SK-N-SH treated with all-trans-retinoic acid at 6 μM for 48 hours (cell line): ENCODE measurements at regions not wholly inside any gene's neighbourhood (a gene's known extent, or its start where the extent isn't known, plus 50 kb on each side); places are given as distances from the start of the nearest gene placed in this dataset.

ENCODE experiments used
- ATAC-seq: fragments of 200-7000 bp; cut with Tn5 transposase; 3 replicates; pipeline ENCODE4 v1.9.1; 2020; ENCODE audit warnings: mild to moderate bottlenecking, moderate library complexity
- ARNTL ChIP-seq: fragments of 450-650 bp; formaldehyde crosslinking; IDR thresholded peaks from 2 replicates; pipeline ENCODE4 v1.5.0; 2020; ENCODE audit warnings: low read depth, mild to moderate bottlenecking, moderate library complexity, borderline replicate concordance
- BACH2 ChIP-seq: fragments of 250-450 bp; sonication (Bioruptor Pico); IDR thresholded peaks from 2 replicates; pipeline ENCODE4 v1.9.0; 2021; ENCODE audit warnings: mild to moderate bottlenecking, borderline replicate concordance
- CREB5 ChIP-seq: fragments of 250-450 bp; sonication (Bioruptor Pico); IDR thresholded peaks from 2 replicates; pipeline ENCODE4 v1.5.1; 2020; ENCODE audit warnings: low read depth, mild to moderate bottlenecking, moderate library complexity
- CSDC2 ChIP-seq: fragments of 250-450 bp; sonication (Bioruptor Pico); IDR thresholded peaks from 2 replicates; pipeline ENCODE4 v1.5.0; 2020; ENCODE audit warnings: mild to moderate bottlenecking, moderate library complexity
- ESRRG ChIP-seq: fragments of 250-450 bp; sonication (Bioruptor Pico); IDR thresholded peaks from 2 replicates; pipeline ENCODE4 v1.6.1; 2021; ENCODE audit warnings: mild to moderate bottlenecking
- GLIS3 ChIP-seq: fragments of 250-450 bp; sonication (Bioruptor Pico); IDR thresholded peaks from 2 replicates; pipeline ENCODE4 v1.5.0; 2020; ENCODE audit warnings: mild to moderate bottlenecking, moderate library complexity
- ISL1 ChIP-seq: fragments of 250-450 bp; sonication (Bioruptor Pico); IDR thresholded peaks from 2 replicates; pipeline ENCODE4 v2.1.2; 2022; ENCODE audit warnings: mild to moderate bottlenecking, moderate library complexity
- PPARA ChIP-seq: fragments of 250-450 bp; sonication (Bioruptor Pico); IDR thresholded peaks from 2 replicates; pipeline ENCODE4 v1.5.0; 2020; ENCODE audit warnings: mild to moderate bottlenecking, borderline replicate concordance
- SNAI2 ChIP-seq: fragments of 250-450 bp; sonication (Bioruptor Pico); IDR thresholded peaks from 2 replicates; pipeline ENCODE4 v1.5.0; 2020; ENCODE audit warnings: mild to moderate bottlenecking, moderate library complexity
- TCF4 ChIP-seq: fragments of 250-450 bp; sonication (Bioruptor Pico); IDR thresholded peaks from 2 replicates; pipeline ENCODE4 v1.8.0; 2021; ENCODE audit warnings: mild to moderate bottlenecking, moderate library complexity, borderline replicate concordance
- TOX ChIP-seq: fragments of 250-450 bp; sonication (Bioruptor Pico); IDR thresholded peaks from 2 replicates; pipeline ENCODE4 v1.8.0; 2021; ENCODE audit warnings: mild to moderate bottlenecking, moderate library complexity, borderline replicate concordance
- TSHZ2 ChIP-seq: fragments of 250-450 bp; sonication (Bioruptor Pico); IDR thresholded peaks from 2 replicates; pipeline ENCODE4 v1.5.0; 2020; ENCODE audit warnings: mild to moderate bottlenecking, moderate library complexity
- ZC3H10 ChIP-seq: fragments of 250-450 bp; sonication (Bioruptor Pico); IDR thresholded peaks from 2 replicates; pipeline ENCODE4 v1.5.1; 2021; ENCODE audit warnings: mild to moderate bottlenecking, moderate library complexity
- ZFP3 ChIP-seq: fragments of 250-450 bp; sonication (Bioruptor Pico); IDR thresholded peaks from 2 replicates; pipeline ENCODE4 v1.5.0; 2020; ENCODE audit warnings: mild to moderate bottlenecking, moderate library complexity
- ZFP30 ChIP-seq: fragments of 450-650 bp; formaldehyde crosslinking; IDR thresholded peaks from 2 replicates; pipeline ENCODE4 v1.5.0; 2022; ENCODE audit warnings: mild to moderate bottlenecking, moderate library complexity
- ZNF565 ChIP-seq: fragments of 450-650 bp; formaldehyde crosslinking; conservative IDR thresholded peaks from 2 replicates; pipeline ENCODE4 v1.5.0; 2020; ENCODE audit warnings: low read depth, mild to moderate bottlenecking, moderate library complexity
- ZNF70 ChIP-seq: fragments of 450-650 bp; formaldehyde crosslinking; IDR thresholded peaks from 2 replicates; pipeline ENCODE4 v1.5.0; 2020; ENCODE audit warnings: mild to moderate bottlenecking, moderate library complexity
- ZNF8 ChIP-seq: fragments of 450-650 bp; formaldehyde crosslinking; IDR thresholded peaks from 2 replicates; pipeline ENCODE4 v1.5.0; 2020; ENCODE audit warnings: mild to moderate bottlenecking, moderate library complexity
- TF ChIP-seq, protein P1 (sequence below): fragments of 250-450 bp; sonication (Bioruptor Pico); IDR thresholded peaks from 2 replicates; pipeline ENCODE4 v1.5.1; 2021; ENCODE audit warnings: mild to moderate bottlenecking, moderate library complexity
- TF ChIP-seq, protein P2 (sequence below): fragments of 250-450 bp; sonication (Bioruptor Pico); IDR thresholded peaks from 2 replicates; pipeline ENCODE4 v1.8.0; 2020; ENCODE audit warnings: mild to moderate bottlenecking, moderate library complexity, borderline replicate concordance
- TF ChIP-seq, protein P3 (sequence below): fragments of 250-450 bp; sonication (Bioruptor Pico); IDR thresholded peaks from 2 replicates; pipeline ENCODE4 v1.8.0; 2021; ENCODE audit warnings: low read depth, mild to moderate bottlenecking, moderate library complexity, borderline replicate concordance

DNA sequence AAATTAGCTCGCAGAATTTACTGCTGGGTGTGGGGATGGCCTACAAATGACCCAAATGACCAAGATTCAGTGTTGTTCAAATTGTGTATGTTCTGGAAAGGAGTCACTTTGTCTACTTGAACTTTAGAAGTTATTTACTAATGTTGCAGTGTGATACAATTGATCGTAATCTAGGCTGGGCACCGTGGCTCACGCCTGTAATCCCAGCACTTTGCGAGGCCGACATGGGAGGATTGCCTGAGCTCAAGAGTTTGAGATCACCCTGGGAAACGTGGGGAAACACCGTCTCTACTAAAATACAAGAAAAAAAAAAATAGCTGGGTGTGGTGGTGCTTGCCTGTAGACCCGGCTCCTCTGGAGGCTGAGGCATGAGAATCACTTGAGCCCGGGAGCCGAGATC, 57.6 kb upstream of the TMPRSS2 start:
- ATAC-seq: no peak
- no peak for TF ChIP-seq ZNF565 (CRISPR knock-in tag)
- TF ChIP-seq, protein P1, sequence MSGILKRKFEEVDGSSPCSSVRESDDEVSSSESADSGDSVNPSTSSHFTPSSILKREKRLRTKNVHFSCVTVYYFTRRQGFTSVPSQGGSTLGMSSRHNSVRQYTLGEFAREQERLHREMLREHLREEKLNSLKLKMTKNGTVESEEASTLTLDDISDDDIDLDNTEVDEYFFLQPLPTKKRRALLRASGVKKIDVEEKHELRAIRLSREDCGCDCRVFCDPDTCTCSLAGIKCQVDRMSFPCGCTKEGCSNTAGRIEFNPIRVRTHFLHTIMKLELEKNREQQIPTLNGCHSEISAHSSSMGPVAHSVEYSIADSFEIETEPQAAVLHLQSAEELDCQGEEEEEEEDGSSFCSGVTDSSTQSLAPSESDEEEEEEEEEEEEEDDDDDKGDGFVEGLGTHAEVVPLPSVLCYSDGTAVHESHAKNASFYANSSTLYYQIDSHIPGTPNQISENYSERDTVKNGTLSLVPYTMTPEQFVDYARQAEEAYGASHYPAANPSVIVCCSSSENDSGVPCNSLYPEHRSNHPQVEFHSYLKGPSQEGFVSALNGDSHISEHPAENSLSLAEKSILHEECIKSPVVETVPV (CRISPR knock-in tag): no peak
- no peak for TF ChIP-seq CSDC2 (CRISPR knock-in tag)
- no peak for TF ChIP-seq ZFP30 (CRISPR knock-in tag)
- TF ChIP-seq ESRRG (CRISPR knock-in tag): no peak
- no peak for TF ChIP-seq ZNF70 (CRISPR knock-in tag)
- no peak for TF ChIP-seq ZC3H10 (CRISPR knock-in tag)
- TF ChIP-seq BACH2 (CRISPR knock-in tag): no peak
- TF ChIP-seq ZNF8 (CRISPR knock-in tag): no peak
- no peak for TF ChIP-seq ARNTL (CRISPR knock-in tag)

GRCh38 chr21:41564871-41565274, 56.9 kb upstream of the TMPRSS2 start:
- no peak for TF ChIP-seq TCF4 (CRISPR knock-in tag)
- TF ChIP-seq TSHZ2 (CRISPR knock-in tag): no peak
- TF ChIP-seq ZNF8 (CRISPR knock-in tag): no peak
- no peak for TF ChIP-seq ESRRG (CRISPR knock-in tag)
- TF ChIP-seq BACH2 (CRISPR knock-in tag): no peak
- no peak for TF ChIP-seq ZFP3 (CRISPR knock-in tag)
- TF ChIP-seq ZNF565 (CRISPR knock-in tag): no peak
- TF ChIP-seq GLIS3 (CRISPR knock-in tag): no peak
- no peak for TF ChIP-seq TOX (CRISPR knock-in tag)
- no peak for TF ChIP-seq ZNF70 (CRISPR knock-in tag)
- TF ChIP-seq ZFP30 (CRISPR knock-in tag): no peak
- no peak for TF ChIP-seq ISL1 (CRISPR knock-in tag)
- TF ChIP-seq SNAI2 (CRISPR knock-in tag): no peak
- TF ChIP-seq, protein P2, sequence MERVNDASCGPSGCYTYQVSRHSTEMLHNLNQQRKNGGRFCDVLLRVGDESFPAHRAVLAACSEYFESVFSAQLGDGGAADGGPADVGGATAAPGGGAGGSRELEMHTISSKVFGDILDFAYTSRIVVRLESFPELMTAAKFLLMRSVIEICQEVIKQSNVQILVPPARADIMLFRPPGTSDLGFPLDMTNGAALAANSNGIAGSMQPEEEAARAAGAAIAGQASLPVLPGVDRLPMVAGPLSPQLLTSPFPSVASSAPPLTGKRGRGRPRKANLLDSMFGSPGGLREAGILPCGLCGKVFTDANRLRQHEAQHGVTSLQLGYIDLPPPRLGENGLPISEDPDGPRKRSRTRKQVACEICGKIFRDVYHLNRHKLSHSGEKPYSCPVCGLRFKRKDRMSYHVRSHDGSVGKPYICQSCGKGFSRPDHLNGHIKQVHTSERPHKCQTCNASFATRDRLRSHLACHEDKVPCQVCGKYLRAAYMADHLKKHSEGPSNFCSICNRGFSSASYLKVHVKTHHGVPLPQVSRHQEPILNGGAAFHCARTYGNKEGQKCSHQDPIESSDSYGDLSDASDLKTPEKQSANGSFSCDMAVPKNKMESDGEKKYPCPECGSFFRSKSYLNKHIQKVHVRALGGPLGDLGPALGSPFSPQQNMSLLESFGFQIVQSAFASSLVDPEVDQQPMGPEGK: no peak
- TF ChIP-seq, protein P1 (CRISPR knock-in tag): no peak
- no peak for TF ChIP-seq PPARA (CRISPR knock-in tag)
- TF ChIP-seq ZC3H10 (CRISPR knock-in tag): no peak
- no peak for TF ChIP-seq ARNTL (CRISPR knock-in tag)

GRCh38 chr21:41562101-41563000, 54.4 kb upstream of the TMPRSS2 start:
- ATAC-seq: no peak
- no peak for TF ChIP-seq CSDC2 (CRISPR knock-in tag)
- TF ChIP-seq CREB5 (CRISPR knock-in tag): no peak
- TF ChIP-seq, protein P2: no peak
- TF ChIP-seq, protein P3, sequence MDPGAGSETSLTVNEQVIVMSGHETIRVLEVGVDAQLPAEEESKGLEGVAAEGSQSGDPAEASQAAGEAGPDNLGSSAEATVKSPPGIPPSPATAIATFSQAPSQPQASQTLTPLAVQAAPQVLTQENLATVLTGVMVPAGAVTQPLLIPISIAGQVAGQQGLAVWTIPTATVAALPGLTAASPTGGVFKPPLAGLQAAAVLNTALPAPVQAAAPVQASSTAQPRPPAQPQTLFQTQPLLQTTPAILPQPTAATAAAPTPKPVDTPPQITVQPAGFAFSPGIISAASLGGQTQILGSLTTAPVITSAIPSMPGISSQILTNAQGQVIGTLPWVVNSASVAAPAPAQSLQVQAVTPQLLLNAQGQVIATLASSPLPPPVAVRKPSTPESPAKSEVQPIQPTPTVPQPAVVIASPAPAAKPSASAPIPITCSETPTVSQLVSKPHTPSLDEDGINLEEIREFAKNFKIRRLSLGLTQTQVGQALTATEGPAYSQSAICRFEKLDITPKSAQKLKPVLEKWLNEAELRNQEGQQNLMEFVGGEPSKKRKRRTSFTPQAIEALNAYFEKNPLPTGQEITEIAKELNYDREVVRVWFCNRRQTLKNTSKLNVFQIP: no peak
- TF ChIP-seq ZNF8 (CRISPR knock-in tag): no peak

More at GRCh38 chr21:41564871-41565274, 56.9 kb upstream of the TMPRSS2 start:
- ATAC-seq: no peak
